ENCODE measurements at regions not wholly inside any gene's neighbourhood (a gene's known extent, or its start where the extent isn't known, plus 50 kb on each side); places are given as distances from the start of the nearest gene placed in this dataset.

GRCh38 chr3:177420651-177421480 lies 223.6 kb upstream of the TBL1XR1 start:
- TF ChIP-seq, protein P1, sequence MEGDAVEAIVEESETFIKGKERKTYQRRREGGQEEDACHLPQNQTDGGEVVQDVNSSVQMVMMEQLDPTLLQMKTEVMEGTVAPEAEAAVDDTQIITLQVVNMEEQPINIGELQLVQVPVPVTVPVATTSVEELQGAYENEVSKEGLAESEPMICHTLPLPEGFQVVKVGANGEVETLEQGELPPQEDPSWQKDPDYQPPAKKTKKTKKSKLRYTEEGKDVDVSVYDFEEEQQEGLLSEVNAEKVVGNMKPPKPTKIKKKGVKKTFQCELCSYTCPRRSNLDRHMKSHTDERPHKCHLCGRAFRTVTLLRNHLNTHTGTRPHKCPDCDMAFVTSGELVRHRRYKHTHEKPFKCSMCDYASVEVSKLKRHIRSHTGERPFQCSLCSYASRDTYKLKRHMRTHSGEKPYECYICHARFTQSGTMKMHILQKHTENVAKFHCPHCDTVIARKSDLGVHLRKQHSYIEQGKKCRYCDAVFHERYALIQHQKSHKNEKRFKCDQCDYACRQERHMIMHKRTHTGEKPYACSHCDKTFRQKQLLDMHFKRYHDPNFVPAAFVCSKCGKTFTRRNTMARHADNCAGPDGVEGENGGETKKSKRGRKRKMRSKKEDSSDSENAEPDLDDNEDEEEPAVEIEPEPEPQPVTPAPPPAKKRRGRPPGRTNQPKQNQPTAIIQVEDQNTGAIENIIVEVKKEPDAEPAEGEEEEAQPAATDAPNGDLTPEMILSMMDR (IDR thresholded peaks at IDR 0.05): no peak
- no peak for TF ChIP-seq POLR2A (IDR thresholded peaks at IDR 0.05)
